Uterus (tissue), 3 donors: ENCODE measurements at regions not wholly inside any gene's neighbourhood (a gene's known extent, or its start where the extent isn't known, plus 50 kb on each side); places are given as distances from the start of the nearest gene placed in this dataset.

Source experiments
- DNase-seq, 2 donors: peaks; one replicate each; pipeline ENCODE4 v3.0.0-alpha.2; 2019 to 2020
- H3K27ac ChIP-seq, 2 donors: fragments of 200-600 bp; sonication (generic); 1 replicate in 1 of 2; 2 replicates in 1 of 2; pipeline ENCODE4 v1.5.1; 2016 to 2018
- H3K27me3 ChIP-seq, 2 donors: fragments of 200-600 bp; sonication (generic); one replicate each; pipeline ENCODE4 v1.5.1; 2018 to 2019; ENCODE audit warnings: control low read depth in 1 of 2
- H3K36me3 ChIP-seq, 2 donors: fragments of 200-600 bp; sonication (generic); one replicate each; pipeline ENCODE4 v1.5.1; 2019; ENCODE audit warnings: control low read depth in 1 of 2
- H3K4me1 ChIP-seq, 2 donors: fragments of 200-600 bp; sonication (generic); one replicate each; pipeline ENCODE4 v1.5.1; 2018 to 2019; ENCODE audit warnings: control low read depth in 1 of 2
- H3K4me3 ChIP-seq, 2 donors: fragments of 200-600 bp; sonication (generic); 1 replicate in 1 of 2; 2 replicates in 1 of 2; pipeline ENCODE4 v1.5.1; 2018 to 2019; ENCODE audit warnings: mild to moderate bottlenecking in 1 of 2
- H3K9me3 ChIP-seq, 2 donors: fragments of 200-600 bp; sonication (generic); one replicate each; pipeline ENCODE4 v1.5.1; 2019; ENCODE audit warnings: control low read depth in 1 of 2
- CTCF ChIP-seq, 4 experiments: fragments of 200-600 bp in 2 of 4; fragments of 450-650 bp in 2 of 4; sonication (generic) in 2 of 4; IDR thresholded peaks; one replicate each; pipeline ENCODE4 v1.5.1; 2016 to 2019; ENCODE audit warnings: antibody characterized with exemption in 4 of 4, mild to moderate bottlenecking in 2 of 4, moderate library complexity in 1 of 4
- POLR2A ChIP-seq, 2 donors: fragments of 450-650 bp; IDR thresholded peaks; one replicate each; pipeline ENCODE4 v1.6.1; 2016; ENCODE audit warnings: antibody characterized with exemption in 2 of 2, mild to moderate bottlenecking in 1 of 2, moderate library complexity in 1 of 2
- intact Hi-C: fragments of 100-400 bp; cut with DNase I; formaldehyde crosslinking; loops from one replicate; pipeline ENCODE4 v1.15.1; 2023; ENCODE audit warnings: low total_unique reads
- donor health status: DM: yes; HTN: yes; CAD: no.

- intact Hi-C loops, result no loop called here
- no peak for DNase-seq
Measured at GRCh38 chr6:142601427-142601826, 299.6 kb downstream of the ADGRG6 start.

GRCh38 chr6:142602972-142603371 lies 301.2 kb downstream of the ADGRG6 start:
- no peak for DNase-seq
- H3K27me3 ChIP-seq, result no peaks in the 10 kb centered on the region
- no peaks in the 10 kb centered on the region for H3K36me3 ChIP-seq
- intact Hi-C loops, result no loop called here
- H3K4me3 ChIP-seq, result no peak overlapping the region
- no peaks in the 10 kb centered on the region for H3K9me3 ChIP-seq
- TF ChIP-seq POLR2A (IDR thresholded peaks at IDR 0.05) (no peak), CTCF (IDR thresholded peaks at IDR 0.05) (no peak)
- no peak overlapping the region for H3K27ac ChIP-seq
- H3K4me1 ChIP-seq, result no peaks in the 10 kb centered on the region

More at GRCh38 chr6:142601427-142601826, 299.6 kb downstream of the ADGRG6 start:
- H3K36me3 ChIP-seq, result no peaks in the 10 kb centered on the region
- no peak overlapping the region for H3K27ac ChIP-seq
- no peaks in the 10 kb centered on the region for H3K9me3 ChIP-seq
- no peak overlapping the region for H3K4me3 ChIP-seq
- H3K4me1 ChIP-seq, result no peaks in the 10 kb centered on the region
- TF ChIP-seq CTCF (IDR thresholded peaks at IDR 0.05) (no peak), POLR2A (IDR thresholded peaks at IDR 0.05) (no peak)
- H3K27me3 ChIP-seq, result no peaks in the 10 kb centered on the region

GRCh38 chr6:142605922-142606485 lies 304.2 kb downstream of the ADGRG6 start:
- H3K9me3 ChIP-seq, result no peaks in the 10 kb centered on the region
- no peak for TF ChIP-seq CTCF (IDR thresholded peaks at IDR 0.05)
- no peak for TF ChIP-seq POLR2A (IDR thresholded peaks at IDR 0.05)
- H3K27ac ChIP-seq, result no peak overlapping the region
- DNase-seq, result no peak
- H3K27me3 ChIP-seq, result no peaks in the 10 kb centered on the region
- no peaks in the 10 kb centered on the region for H3K36me3 ChIP-seq
- intact Hi-C loops, result no loop called here
- H3K4me3 ChIP-seq, result no peak overlapping the region
- no peaks in the 10 kb centered on the region for H3K4me1 ChIP-seq

- intact Hi-C loops, result no loop called here
- Histone ChIP-seq H3K4me3 (no peak overlapping the region), H3K27me3 (no peaks in the 10 kb centered on the region), H3K4me1 (no peaks in the 10 kb centered on the region), H3K27ac (no peak overlapping the region), H3K9me3 (no peaks in the 10 kb centered on the region), H3K36me3 (no peaks in the 10 kb centered on the region)
- TF ChIP-seq POLR2A (IDR thresholded peaks at IDR 0.05) (no peak), CTCF (IDR thresholded peaks at IDR 0.05) (no peak)
- no peak for DNase-seq
Measured at GRCh38 chr6:142612956-142613355, 311.1 kb downstream of the ADGRG6 start.

- intact Hi-C loops, result no loop called here
- no peaks in the 10 kb centered on the region for H3K36me3 ChIP-seq
- TF ChIP-seq CTCF (IDR thresholded peaks at IDR 0.05) (no peak), POLR2A (IDR thresholded peaks at IDR 0.05) (no peak)
- H3K4me1 ChIP-seq, result no peaks in the 10 kb centered on the region
- H3K4me3 ChIP-seq, result no peak overlapping the region
- no peak for DNase-seq
- no peaks in the 10 kb centered on the region for H3K27me3 ChIP-seq
- H3K9me3 ChIP-seq, result no peaks in the 10 kb centered on the region
- no peak overlapping the region for H3K27ac ChIP-seq
Measured at GRCh38 chr6:142613981-142614380, 312.2 kb downstream of the ADGRG6 start.
